HG03045 (cell line): ENCODE measurements at regions not wholly inside any gene's neighbourhood (a gene's known extent, or its start where the extent isn't known, plus 50 kb on each side); places are given as distances from the start of the nearest gene placed in this dataset.
"Not testable (repeated sequence)": the region's sequence is repeated elsewhere in the genome, so short reads cannot be mapped to it uniquely, and the experiment has no call there.

ENCODE experiments used
- ATAC-seq: cut with Tn5 transposase; IDR thresholded peaks from one replicate; pipeline ENCODE4 v1.9.1; 2021; ENCODE audit warnings: mild to moderate bottlenecking, moderate library complexity; ENCODE audit not compliant: unreplicated experiment

GRCh38 chr6:153984811-153985210 is 54.2 kb upstream of the OPRM1 start:
- no peak for ATAC-seq

GRCh38 chr6:153980171-153980570 is 58.9 kb upstream of the OPRM1 start:
- no peak for ATAC-seq

GRCh38 chr6:153978911-153979548 is 60.0 kb upstream of the OPRM1 start:
- not testable (repeated sequence) for ATAC-seq

- no peak for ATAC-seq
These were observed 61.9 kb upstream of the OPRM1 start for GRCh38 chr6:153976921-153977693.

- no peak for ATAC-seq
These were observed 73.0 kb upstream of the OPRM1 start for GRCh38 chr6:153966001-153966400.

- no peak for ATAC-seq
These were observed 75.7 kb upstream of the OPRM1 start for GRCh38 chr6:153963352-153963751.

- no peak for ATAC-seq
These were observed 76.5 kb upstream of the OPRM1 start for GRCh38 chr6:153962555-153962954.

- no peak for ATAC-seq
These were observed 78.3 kb upstream of the OPRM1 start for GRCh38 chr6:153960741-153961140.

GRCh38 chr6:153960281-153960680 is 78.8 kb upstream of the OPRM1 start:
- ATAC-seq, result no peak

- no peak for ATAC-seq
These were observed 79.8 kb upstream of the OPRM1 start for GRCh38 chr6:153959276-153959675.

GRCh38 chr6:153958860-153959259 is 80.2 kb upstream of the OPRM1 start:
- peak; percentile 36 for ATAC-seq

- peak; percentile 97 for ATAC-seq
These were observed 81.6 kb upstream of the OPRM1 start for GRCh38 chr6:153957394-153957793.

GRCh38 chr6:153956808-153957207 is 82.2 kb upstream of the OPRM1 start:
- ATAC-seq, result no peak

- no peak for ATAC-seq
These were observed 89.4 kb upstream of the OPRM1 start for GRCh38 chr6:153949616-153950015.

- no peak for ATAC-seq
These were observed 91.1 kb upstream of the OPRM1 start for GRCh38 chr6:153947808-153948447.

- ATAC-seq, result no peak
These were observed 94.8 kb upstream of the OPRM1 start for GRCh38 chr6:153944201-153944600.

GRCh38 chr6:153942361-153942760 is 96.7 kb upstream of the OPRM1 start:
- ATAC-seq, result no peak

- ATAC-seq, result no peak
These were observed 97.3 kb upstream of the OPRM1 start for GRCh38 chr6:153941768-153942167.

- no peak for ATAC-seq
These were observed 100.2 kb upstream of the OPRM1 start for GRCh38 chr6:153938876-153939275.

GRCh38 chr6:153931431-153931830 is 107.6 kb upstream of the OPRM1 start:
- ATAC-seq, result no peak

- ATAC-seq, result no peak
These were observed 111.2 kb upstream of the OPRM1 start for GRCh38 chr6:153927867-153928266.
